ENCODE measurements at regions not wholly inside any gene's neighbourhood (a gene's known extent, or its start where the extent isn't known, plus 50 kb on each side); places are given as distances from the start of the nearest gene placed in this dataset.

GRCh38 chr5:124683917-124684555 lies 62.4 kb downstream of the ZNF608 start:
- Histone ChIP-seq H2AFZ (ENCODE audit: low read depth, low read length) (no peak overlapping the region), H3K4me3 (no peak overlapping the region), H3K4me1 (replicated peaks in 1 of 2; ENCODE audit: control insufficient read depth in 2 of 2, insufficient read depth in 2 of 2, low read length in 2 of 2) (peaks cover 0 to 9% of the 10 kb centered on the region in 2 experiments; a peak in 2 of 5 replicates), H3K27ac (ENCODE audit: extremely low read depth, low read depth, low read length) (no peak overlapping the region), H4K20me1 (replicated peaks; ENCODE audit: control insufficient read depth, insufficient read depth, low read length) (no peaks in the 10 kb centered on the region), H3K9me3 (replicated peaks; ENCODE audit: control insufficient read depth, insufficient read depth, low read depth, low read length) (no peaks in the 10 kb centered on the region), H3K36me3 (ENCODE audit: control insufficient read depth, insufficient read depth, low read length) (no peaks in the 10 kb centered on the region), H3K79me2 (ENCODE audit: control insufficient read depth, insufficient read depth, low read length) (no peaks in the 10 kb centered on the region), H3K9ac (ENCODE audit: insufficient read depth in 1 of 2, low read depth in 2 of 2, low read length in 2 of 2) (no peak overlapping the region), H3K4me2 (ENCODE audit: insufficient read depth, low read length) (no peak overlapping the region), H3K9me1 (ENCODE audit: control insufficient read depth, insufficient read depth, low read length) (no peaks in the 10 kb centered on the region), H3K27me3 (ENCODE audit: control insufficient read depth in 2 of 2, insufficient read depth in 2 of 2, low read length in 2 of 2) (no peaks in the 10 kb centered on the region)
- DNase-seq (ENCODE audit: extremely low read depth in 1 of 4, low spot score in 3 of 4) (no peak), FAIRE-seq (no peak), ATAC-seq (no peak)
- no TSS peak for BruUV-seq (replicated peaks)
- CTCF ChIA-PET (ENCODE audit: low intra/inter-chr PET ratio): no interaction called here
- POLR2A ChIA-PET: interaction anchor here (0.7 kb wide), 1 partner anchor 12 kb away, joined by 3 read pairs; no protein-coding TSS in a partner anchor
- TF ChIP-seq ZNF77 (CRISPR knock-in tag; IDR thresholded peaks at IDR 0.05): no peak
- no peak for TF ChIP-seq HNRNPLL (IDR thresholded peaks at IDR 0.05; ENCODE audit: low read depth, low read length, poor library complexity, severe bottlenecking)
- no peak for TF ChIP-seq BRF2 (IDR thresholded peaks at IDR 0.05; ENCODE audit: borderline replicate concordance, insufficient read depth, insufficient read length)
- no peak for TF ChIP-seq STAT6 (CRISPR knock-in tag; IDR thresholded peaks at IDR 0.05)
- TF ChIP-seq ZBTB8A (IDR thresholded peaks at IDR 0.05; ENCODE audit: partially characterized antibody): no peak
- TF ChIP-seq CBFB (CRISPR knock-in tag; IDR thresholded peaks at IDR 0.05): no peak
- TF ChIP-seq ZNF561 (CRISPR knock-in tag; conservative IDR thresholded peaks at IDR 0.05): no peak
- intact Hi-C loops (cut with micrococcal nuclease) (no loop called here), in situ Hi-C loops (cut with MboI) (no loop called here)
- WGBS (ENCODE audit: insufficient coverage, low coverage, missing lambda C conversion rate): 31% methylated on average over 2 of the region's 2 CpGs

Measured in K562 (cell line).